GM12878 (cell line): ENCODE measurements at regions not wholly inside any gene's neighbourhood (a gene's known extent, or its start where the extent isn't known, plus 50 kb on each side); places are given as distances from the start of the nearest gene placed in this dataset.

Experiments used
- ATAC-seq: fragments of 200-7000 bp; cut with Tn5 transposase; 3 replicates; pipeline ENCODE4 v1.9.1; 2020; ENCODE audit warnings: mild to moderate bottlenecking, moderate library complexity
- BruUV-seq: library from RNA; stranded (reverse); fragments of 400-500 nt; replicated peaks from 2 replicates; lab custom pipeline; 2021; lab: Mats Ljungman, UMichigan
- CTCF ChIA-PET: fragments of 300-600 bp; sonication (Branson Sonifier 250); formaldehyde crosslinking; extraction: SDS; loops from one replicate; lab custom pipeline; 2021; ENCODE audit warnings: inconsistent platforms; lab: Yijun Ruan, JAX
- POLR2A ChIA-PET: fragments of 350-600 bp; formaldehyde crosslinking; extraction: SDS; loops from one replicate; lab custom pipeline; 2021; ENCODE audit warnings: inconsistent platforms; lab: Charles Lee
- RAD21 ChIA-PET: fragments of 300-600 bp; sonication (Branson Sonifier 250); formaldehyde crosslinking; loops from one replicate; lab custom pipeline; 2023; ENCODE audit warnings: antibody characterized with exemption; ENCODE audit not compliant: unreplicated experiment; lab: Charles Lee
- SMC1A ChIA-PET: fragments of 300-600 bp; sonication (Branson Sonifier 250); formaldehyde crosslinking; loops from one replicate; lab custom pipeline; 2023; ENCODE audit not compliant: unreplicated experiment, uncharacterized antibody; lab: Charles Lee
- DNase-seq: peaks from one replicate; pipeline ENCODE4 v3.0.0-alpha.2; 2011; ENCODE audit warnings: low read depth, low spot score
- FAIRE-seq: peaks from 3 replicates; lab custom pipeline; 2011; peaks lifted over from hg19 to GRCh38; lab: Jason Lieb, UNC
- H2AFZ ChIP-seq: 2 replicates; pipeline ENCODE4 v1.6.0; 2011; ENCODE audit warnings: low read depth, low read length, control low read depth; ENCODE audit not compliant: control insufficient read depth
- H3K27ac ChIP-seq: 2 replicates; pipeline ENCODE4 v1.5.1; 2011; ENCODE audit warnings: control low read depth; ENCODE audit not compliant: control insufficient read depth, insufficient read depth
- H3K27me3 ChIP-seq, 2 experiments: replicated peaks in 1 of 2; 2 replicates each; pipeline versions ENCODE4 v1.6.0 to v1.6.1; 2011; ENCODE audit warnings: low read length in 1 of 2; ENCODE audit not compliant: control insufficient read depth in 2 of 2, insufficient read depth in 2 of 2
- H3K36me3 ChIP-seq, 2 experiments: 2 replicates each; pipeline ENCODE4 v1.5.1; 2011; ENCODE audit warnings: low read length in 1 of 2; ENCODE audit not compliant: control insufficient read depth in 2 of 2, insufficient read depth in 2 of 2
- H3K4me1 ChIP-seq: 2 replicates; pipeline ENCODE4 v1.6.1; 2011; ENCODE audit warnings: mild to moderate bottlenecking, low read length, moderate library complexity, mixed read lengths; ENCODE audit not compliant: control insufficient read depth, insufficient read depth
- H3K4me2 ChIP-seq: 2 replicates; pipeline ENCODE4 v1.6.0; 2011; ENCODE audit warnings: control low read depth; ENCODE audit not compliant: control insufficient read depth, insufficient read depth
- H3K4me3 ChIP-seq: fragments of 200-600 bp; sonication (generic); 2 replicates; pipeline ENCODE4 v1.5.1; 2016
- H3K79me2 ChIP-seq: 2 replicates; pipeline ENCODE4 v1.6.0; 2011; ENCODE audit warnings: low read length; ENCODE audit not compliant: control insufficient read depth, insufficient read depth
- H3K9ac ChIP-seq: 2 replicates; pipeline ENCODE4 v1.8.0; 2011; ENCODE audit warnings: low read length, control low read depth, mixed read lengths; ENCODE audit not compliant: control insufficient read depth, insufficient read depth
- H3K9me3 ChIP-seq: replicated peaks from 3 replicates; pipeline ENCODE4 v1.5.1; 2011; ENCODE audit warnings: mild to moderate bottlenecking, low read length; ENCODE audit not compliant: control insufficient read depth, insufficient read depth
- H4K20me1 ChIP-seq: 2 replicates; pipeline ENCODE4 v1.6.0; 2011; ENCODE audit not compliant: control insufficient read depth, insufficient read depth
- EP300 ChIP-seq, 2 experiments: fragments of 150-350 bp in 1 of 2; IDR thresholded peaks; 2 replicates each; pipeline ENCODE4 v1.6.1; 2011 to 2012; ENCODE audit warnings: low read depth in 2 of 2, low read length in 2 of 2, borderline replicate concordance in 1 of 2, improper control_type of control experiment in 1 of 2, inconsistent platforms in 1 of 2; ENCODE audit not compliant: control insufficient read depth in 1 of 2
- ETV6 ChIP-seq, 2 experiments: fragments of 450-650 bp in 1 of 2; IDR thresholded peaks in 1 of 2; conservative IDR thresholded peaks in 1 of 2; 2 replicates each; pipeline ENCODE4 v1.6.1; 2014; ENCODE audit warnings: antibody characterized with exemption in 1 of 2, borderline replicate concordance in 1 of 2, low read depth in 1 of 2, mild to moderate bottlenecking in 1 of 2, moderate library complexity in 1 of 2
- REST ChIP-seq: IDR thresholded peaks from 2 replicates; pipeline ENCODE4 v1.6.1; 2012; ENCODE audit warnings: mild to moderate bottlenecking, low read depth, low read length
- SMC3 ChIP-seq: IDR thresholded peaks from 2 replicates; pipeline ENCODE4 v1.6.1; 2011; ENCODE audit warnings: low read length, improper control_type of control experiment, borderline replicate concordance
- YBX1 ChIP-seq: fragments of 450-650 bp; IDR thresholded peaks from 2 replicates; pipeline ENCODE4 v1.6.1; 2016; ENCODE audit warnings: antibody characterized with exemption
- ZNF217 ChIP-seq: fragments of 450-650 bp; IDR thresholded peaks from 2 replicates; pipeline ENCODE4 v1.6.1; 2017; ENCODE audit warnings: antibody characterized with exemption, mild to moderate bottlenecking
- whole genome bisulfite sequencing: methylation state at CpG from one replicate; pipeline ENCODE4 v1.1.6; 2016; ENCODE audit warnings: low lambda C conversion rate; ENCODE audit not compliant: insufficient replicate concordance, insufficient coverage; ENCODE audit errors: missing lambda C conversion rate; 5-methylcytosine and 5-hydroxymethylcytosine counted together
- in situ Hi-C: fragments of 300-500 bp; cut with MboI; formaldehyde crosslinking; loops from 9 replicates; pipeline ENCODE4 v1.14.3; 2018; ENCODE audit warnings: mixed read lengths
- intact Hi-C: fragments of 100-400 bp; cut with micrococcal nuclease; formaldehyde crosslinking; loops from one replicate; pipeline ENCODE4 v1.14.2; 2022; ENCODE audit not compliant: unreplicated experiment

- H3K9ac ChIP-seq = no peak overlapping the region
- 29% methylated on average over 3 of the region's 3 CpGs for WGBS
- H3K36me3 ChIP-seq = no peaks in the 10 kb centered on the region
- H3K27ac ChIP-seq = no peak overlapping the region
- H3K9me3 ChIP-seq = no peaks in the 10 kb centered on the region
- SMC1A ChIA-PET = no interaction called here
- no peaks in the 10 kb centered on the region for H3K79me2 ChIP-seq
- no peaks in the 10 kb centered on the region for H3K4me1 ChIP-seq
- in situ Hi-C loops = no loop called here
- no peak overlapping the region for H3K4me2 ChIP-seq
- FAIRE-seq (no peak), DNase-seq (no peak), ATAC-seq (no peak)
- intact Hi-C loops = no loop called here
- CTCF ChIA-PET = no interaction called here
- RAD21 ChIA-PET = no interaction called here
- no peak overlapping the region for H2AFZ ChIP-seq
- no peaks in the 10 kb centered on the region for H3K27me3 ChIP-seq
- POLR2A ChIA-PET = no interaction called here
- no TSS peak for BruUV-seq
- TF ChIP-seq SMC3 = no peak
- TF ChIP-seq ZNF217 = no peak
- no peak for TF ChIP-seq ETV6 (conservative IDR thresholded peaks at IDR 0.05 in 1 of 2, IDR thresholded peaks at IDR 0.05 in 1 of 2; ENCODE audit: borderline replicate concordance in 1 of 2, low read depth in 1 of 2)
- no peak for TF ChIP-seq EP300 (IDR thresholded peaks at IDR 0.05; ENCODE audit: borderline replicate concordance in 1 of 2, control insufficient read depth in 1 of 2, low read depth in 2 of 2, low read length in 2 of 2)
- H3K4me3 ChIP-seq = no peak overlapping the region
- H4K20me1 ChIP-seq = no peaks in the 10 kb centered on the region
Measured at GRCh38 chr10:130723704-130724103, 587.5 kb downstream of the GLRX3 start.

- Histone ChIP-seq H3K79me2 (no peaks in the 10 kb centered on the region), H3K9ac (no peak overlapping the region), H3K4me1 (no peaks in the 10 kb centered on the region), H4K20me1 (no peaks in the 10 kb centered on the region), H2AFZ (no peak overlapping the region), H3K36me3 (no peaks in the 10 kb centered on the region), H3K4me3 (no peak overlapping the region), H3K4me2 (no peak overlapping the region), H3K27me3 (no peaks in the 10 kb centered on the region), H3K27ac (no peak overlapping the region), H3K9me3 (no peaks in the 10 kb centered on the region)
- no TSS peak for BruUV-seq
- RAD21 ChIA-PET = no interaction called here
- intact Hi-C loops = no loop called here
- CTCF ChIA-PET = no interaction called here
- ATAC-seq (no peak), DNase-seq (no peak), FAIRE-seq (no peak)
- SMC1A ChIA-PET = no interaction called here
- 13% methylated on average over 7 of the region's 7 CpGs for WGBS
- TF ChIP-seq YBX1 (no peak), REST (no peak)
- POLR2A ChIA-PET = no interaction called here
- in situ Hi-C loops = no loop called here
Measured at GRCh38 chr10:130725474-130725970, 586.0 kb downstream of the TCERG1L start.
